ENCODE measurements at regions not wholly inside any gene's neighbourhood (a gene's known extent, or its start where the extent isn't known, plus 50 kb on each side); places are given as distances from the start of the nearest gene placed in this dataset.

GRCh38 chr14:86166541-86166940 is 636.6 kb downstream of the FLRT2 start:
- TF ChIP-seq CTCF (IDR thresholded peaks at IDR 0.05) (no peak), POLR2A (IDR thresholded peaks at IDR 0.05) (no peak)

Measured in adrenal gland (tissue), 5 donors.